ENCODE measurements at regions not wholly inside any gene's neighbourhood (a gene's known extent, or its start where the extent isn't known, plus 50 kb on each side); places are given as distances from the start of the nearest gene placed in this dataset.

DNA sequence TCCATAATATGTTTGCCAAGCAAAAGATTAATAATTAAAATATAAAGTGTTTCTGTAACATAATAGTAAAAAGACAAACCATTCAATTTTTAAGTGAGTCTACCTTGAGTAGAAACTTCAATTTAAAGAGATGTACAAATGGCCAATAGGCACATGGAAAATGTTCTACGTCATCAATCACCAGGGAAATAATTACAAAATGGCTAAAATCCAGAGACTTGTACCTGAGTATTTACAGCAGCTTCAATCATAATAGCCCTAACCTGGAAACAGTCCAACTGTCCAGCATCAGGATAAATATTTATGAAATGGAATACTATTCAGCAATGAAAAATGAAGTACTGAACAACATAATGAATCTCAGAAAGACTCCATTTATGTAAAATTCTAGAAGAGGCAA is 95.5 kb upstream of the FAR2 start:
- DNase-seq = no peak

DNA sequence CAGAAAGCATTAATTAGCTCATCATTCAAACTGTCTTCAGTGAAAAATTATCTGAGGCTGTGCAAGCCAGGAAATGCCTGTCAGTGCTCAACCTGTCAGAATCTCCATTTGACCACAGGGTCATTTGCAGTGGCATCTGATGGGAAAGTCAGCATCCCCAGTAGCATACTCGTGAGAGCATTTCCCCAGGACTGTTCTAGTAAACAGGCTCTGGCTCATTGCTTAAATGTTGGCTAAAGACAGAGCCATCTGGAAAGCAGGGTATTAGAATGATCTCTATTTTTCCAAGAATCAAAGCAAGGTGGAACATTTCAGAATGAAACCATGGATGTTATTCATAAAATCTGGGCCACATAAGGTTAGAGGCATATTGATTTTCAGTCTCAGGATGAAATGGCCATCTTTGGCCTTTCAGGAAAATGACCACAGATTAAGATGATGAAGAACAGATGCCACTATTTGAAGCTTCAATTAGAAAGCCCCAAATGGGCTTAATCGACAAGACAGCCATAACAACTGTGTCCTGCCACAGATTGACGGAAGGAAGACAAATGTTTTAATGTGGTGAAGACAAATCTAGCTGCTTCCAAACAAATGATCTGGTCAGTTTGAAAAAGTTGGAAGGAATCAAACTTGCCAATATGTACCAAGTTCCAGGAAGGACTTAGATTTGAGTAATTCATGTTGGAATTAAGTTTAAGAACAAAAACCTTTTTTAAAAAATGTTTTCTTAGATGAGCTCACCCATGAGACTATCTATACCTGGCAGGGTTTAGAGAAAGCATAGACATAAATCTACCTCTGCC is 94.0 kb upstream of the FAR2 start:
- no peak for DNase-seq

DNA sequence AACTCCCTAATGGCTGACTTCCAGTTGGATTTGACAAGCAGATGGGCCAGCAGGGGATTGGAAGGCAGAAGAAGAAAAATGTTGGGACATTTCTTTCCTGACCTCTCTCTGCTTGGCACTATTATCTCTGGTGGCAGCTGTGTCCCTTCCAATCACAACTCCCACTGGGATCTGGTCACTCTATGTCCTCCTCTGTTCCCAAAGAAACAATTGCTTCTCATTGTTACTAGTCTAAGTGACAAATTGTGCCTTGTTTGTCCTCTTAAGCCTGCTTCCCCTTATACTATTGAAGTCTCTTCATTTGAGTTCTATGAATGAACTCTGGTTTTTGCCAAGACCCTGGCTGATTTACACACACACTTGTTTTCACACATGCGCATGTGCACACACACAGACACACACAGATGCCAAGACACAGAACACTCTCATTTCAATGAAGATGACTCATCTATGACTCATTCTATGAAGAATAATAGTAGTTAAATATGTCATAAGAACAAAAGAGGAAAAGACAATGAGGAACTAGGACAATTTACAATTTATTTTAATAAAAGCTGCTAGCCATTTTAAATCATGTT is 83.0 kb upstream of the FAR2 start:
- peak; percentile 69 for DNase-seq

DNA sequence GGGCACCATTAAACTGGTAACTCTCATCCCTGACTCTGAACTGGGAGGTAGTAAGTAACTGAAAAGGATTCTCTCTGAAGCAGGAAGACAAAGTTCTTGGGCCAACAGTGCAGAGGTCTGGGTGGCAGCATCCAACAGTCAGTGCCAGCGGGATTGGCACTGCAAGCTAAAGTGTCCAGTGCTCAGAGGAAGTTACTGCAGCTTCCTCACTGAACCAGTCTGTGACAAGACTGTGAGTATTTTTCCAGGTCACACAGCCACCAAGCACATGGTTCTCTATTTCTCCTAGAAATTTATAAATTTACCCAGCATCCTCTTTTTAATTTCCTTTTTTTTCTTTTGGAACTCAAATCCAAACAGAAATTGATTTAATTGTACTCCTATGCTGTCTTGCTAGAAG is 81.6 kb upstream of the FAR2 start:
- DNase-seq = no peak

DNA sequence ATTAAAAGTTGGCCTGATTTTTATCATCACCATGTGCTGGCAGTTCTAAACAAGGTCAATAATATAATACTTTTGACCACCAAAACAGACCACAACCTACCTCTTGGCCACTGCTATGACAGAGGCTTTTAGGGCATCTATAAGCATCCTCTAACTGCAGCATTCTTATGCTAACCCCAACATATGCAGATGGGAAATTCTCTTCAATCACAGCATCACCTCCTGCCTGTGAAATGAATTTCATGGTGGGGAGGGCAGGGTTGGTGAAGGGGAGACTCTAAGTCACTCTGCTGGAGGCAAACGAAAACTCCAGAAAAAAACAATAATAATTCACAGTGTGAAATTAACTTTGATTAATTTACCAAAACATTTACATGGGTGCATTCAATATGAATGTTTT is 78.8 kb upstream of the FAR2 start:
- no peak for DNase-seq

DNA sequence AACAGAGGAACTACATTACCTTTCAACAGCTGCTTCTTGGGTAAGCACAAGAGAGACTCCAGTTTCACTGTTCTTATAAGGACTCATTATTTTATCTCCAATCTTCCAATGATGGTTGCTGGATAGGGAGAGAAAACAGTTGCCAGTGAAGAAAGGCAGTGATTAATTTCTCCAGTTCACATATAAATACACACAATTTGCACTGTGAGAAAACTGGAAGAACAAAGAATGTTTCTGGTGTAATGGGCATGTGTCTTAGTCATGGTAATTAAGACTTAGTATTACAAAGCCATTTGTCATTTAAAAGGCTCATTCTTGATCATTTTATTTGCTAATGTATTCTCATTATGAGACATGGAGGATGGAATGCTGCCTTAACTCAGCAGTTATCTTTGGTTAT is 78.0 kb upstream of the FAR2 start:
- DNase-seq = no peak

DNA sequence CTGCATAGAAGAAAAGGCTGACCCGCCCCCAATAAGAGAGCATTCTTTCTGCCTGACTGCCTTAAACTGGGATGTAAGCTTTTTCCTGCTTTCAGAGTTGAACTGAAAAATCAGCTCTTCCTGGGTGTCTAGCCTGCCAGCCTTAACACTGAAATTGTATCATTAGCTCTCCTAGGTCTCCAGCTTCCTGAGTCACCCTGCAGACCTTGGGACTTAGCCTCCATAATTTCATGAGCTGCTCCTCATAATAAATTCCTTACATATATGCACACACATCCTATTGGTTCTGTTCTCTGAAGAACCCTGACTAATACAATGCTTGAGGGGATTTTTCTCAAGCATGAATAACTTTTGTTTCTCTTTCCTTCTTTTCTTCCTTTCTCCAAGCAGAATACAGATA is 76.4 kb upstream of the FAR2 start:
- no peak for DNase-seq

DNA sequence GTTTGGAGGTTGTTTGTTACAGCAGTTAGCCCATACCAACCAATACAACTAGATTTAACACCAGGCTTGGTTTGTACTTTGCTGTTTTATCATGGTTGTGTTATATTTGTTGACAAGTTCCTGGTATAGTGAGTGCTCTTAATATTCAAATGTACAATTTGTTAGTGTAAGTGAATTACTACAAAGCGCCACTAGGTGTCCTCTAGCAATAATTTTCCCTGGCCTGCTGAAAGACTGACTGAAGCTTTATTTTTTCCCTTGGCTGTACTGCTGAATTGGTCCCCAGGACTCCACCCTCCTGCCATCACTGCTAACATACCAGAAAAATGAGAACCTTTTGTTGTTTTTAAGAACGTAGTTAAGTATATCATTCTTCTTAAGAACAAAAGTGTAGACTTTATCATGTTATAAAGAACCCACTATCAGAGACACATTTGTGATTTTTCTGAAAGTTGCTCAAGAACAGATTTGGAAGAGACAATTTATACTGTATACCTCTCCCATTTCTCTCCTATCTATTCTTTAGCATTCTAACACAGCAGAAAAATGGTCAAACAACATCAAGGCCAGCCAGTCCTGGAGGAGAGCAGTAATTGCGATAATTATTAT is 75.3 kb upstream of the FAR2 start:
- peak; percentile 3 for DNase-seq

DNA sequence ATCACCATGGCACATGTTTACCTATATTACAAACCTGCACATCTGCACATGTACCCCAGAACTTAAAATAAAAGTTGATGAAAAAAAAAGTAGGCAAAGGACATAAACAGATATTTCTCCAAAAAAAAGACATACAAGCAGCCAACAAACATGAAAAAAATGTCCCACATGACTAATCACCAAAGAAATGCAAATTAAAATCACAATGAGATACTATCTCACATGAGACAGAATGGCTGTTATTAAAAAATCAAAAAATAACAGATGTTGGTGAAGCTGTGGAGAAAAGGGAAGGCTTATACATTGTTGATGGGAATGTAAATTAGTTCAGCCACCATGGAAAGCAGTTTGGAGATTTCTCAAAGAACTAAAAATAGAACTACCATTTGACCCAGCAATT is 68.0 kb upstream of the FAR2 start:
- no peak for DNase-seq

DNA sequence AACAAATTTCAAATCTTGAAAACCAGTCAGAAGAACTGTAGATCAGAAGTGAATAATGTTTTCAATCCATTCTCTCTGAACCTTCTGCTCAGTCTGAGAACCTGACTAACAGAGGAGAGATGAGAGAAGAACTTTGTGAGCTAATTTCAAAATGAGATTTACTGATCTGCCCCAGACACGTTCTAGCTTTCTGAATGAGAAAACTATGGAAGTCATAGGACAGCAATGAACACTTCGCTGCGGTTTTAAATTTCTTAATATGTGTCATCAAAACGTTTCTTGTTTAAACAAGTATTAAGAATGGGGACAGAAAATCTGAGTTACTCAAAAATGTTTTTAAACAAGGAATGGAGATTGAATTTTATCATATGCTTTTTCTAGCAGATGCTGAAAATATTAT is 66.6 kb upstream of the FAR2 start:
- no peak for DNase-seq

DNA sequence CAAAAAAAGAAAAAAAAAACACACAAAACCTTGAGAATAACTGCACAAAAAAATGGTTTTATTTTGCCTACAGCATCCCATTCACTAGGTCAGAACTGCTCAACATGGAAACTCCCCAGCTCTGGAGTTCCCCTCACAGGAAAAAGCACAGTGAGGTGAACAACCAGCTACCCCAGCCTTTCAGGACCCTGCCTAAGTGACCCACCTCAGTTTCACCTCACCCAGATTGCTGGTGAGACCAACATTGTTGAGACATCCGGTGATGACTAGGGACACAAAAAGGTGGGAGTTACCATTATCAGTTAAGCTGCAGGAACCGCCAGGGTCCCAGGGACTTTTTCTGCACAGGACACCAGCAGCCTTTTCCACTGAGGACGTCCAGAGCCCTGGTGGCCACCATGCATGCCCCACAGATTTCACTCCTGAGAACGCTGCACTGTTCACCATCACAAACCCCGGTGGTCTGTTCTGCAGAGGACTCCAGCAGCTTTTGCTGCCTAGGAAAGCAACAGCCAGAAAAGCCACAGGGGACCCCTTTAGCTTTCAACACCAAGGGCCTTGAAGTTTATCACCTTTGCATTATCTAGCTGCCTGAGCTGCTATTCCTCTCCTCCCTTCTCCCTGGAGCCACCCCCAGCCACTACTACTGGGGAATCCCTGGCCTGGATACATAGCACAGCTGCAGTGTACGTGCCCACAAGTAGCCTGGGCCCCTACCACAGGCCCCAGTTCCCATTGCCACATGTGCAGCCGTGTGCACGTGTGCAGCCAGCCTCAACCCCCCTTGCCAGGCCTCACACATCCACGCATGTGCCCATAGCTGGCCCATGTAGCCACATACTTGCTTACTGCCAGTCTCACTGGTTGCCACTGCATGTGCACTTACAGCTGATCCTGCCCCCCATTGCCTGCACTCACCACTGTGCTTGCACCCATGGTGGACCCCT is 62.5 kb upstream of the FAR2 start:
- no peak for DNase-seq

DNA sequence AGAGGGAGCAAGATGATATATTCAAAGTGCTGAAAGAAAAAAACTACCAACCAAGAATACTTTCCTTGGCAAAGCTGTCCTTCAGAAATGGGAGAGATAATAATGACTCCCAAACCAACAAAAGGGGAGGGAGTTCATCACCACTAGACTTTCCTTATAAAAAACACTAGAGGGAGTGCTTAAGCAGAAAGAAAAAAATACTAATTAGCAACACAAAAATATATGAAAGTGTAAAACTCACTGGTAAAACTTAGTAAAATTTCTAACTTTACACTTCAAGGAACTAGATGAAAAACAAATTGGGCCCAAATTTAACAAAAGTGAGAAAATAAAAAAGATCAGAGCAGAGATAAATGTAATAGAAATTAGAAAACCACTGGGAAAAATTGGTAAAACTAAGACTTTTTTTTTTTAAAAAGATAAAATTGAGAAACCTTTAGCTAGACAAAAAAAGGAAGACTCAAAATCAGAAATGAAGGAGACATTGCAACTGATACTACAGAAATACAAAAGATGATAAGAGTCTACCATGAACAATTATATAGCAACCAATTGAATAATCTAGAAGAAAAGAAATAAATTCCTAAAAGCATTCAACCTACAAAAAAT is 60.4 kb upstream of the FAR2 start:
- no peak for DNase-seq

Measured in SIG-M5 (cell line).